GM19324 (cell line): ENCODE measurements at regions not wholly inside any gene's neighbourhood (a gene's known extent, or its start where the extent isn't known, plus 50 kb on each side); places are given as distances from the start of the nearest gene placed in this dataset.
"Not testable (repeated sequence)": the region's sequence is repeated elsewhere in the genome, so short reads cannot be mapped to it uniquely, and the experiment has no call there.

Experiments
- ATAC-seq: cut with Tn5 transposase; IDR thresholded peaks from one replicate; pipeline ENCODE4 v1.9.1; 2021; ENCODE audit warnings: mild to moderate bottlenecking, moderate library complexity; ENCODE audit not compliant: unreplicated experiment, low FRiP score

DNA sequence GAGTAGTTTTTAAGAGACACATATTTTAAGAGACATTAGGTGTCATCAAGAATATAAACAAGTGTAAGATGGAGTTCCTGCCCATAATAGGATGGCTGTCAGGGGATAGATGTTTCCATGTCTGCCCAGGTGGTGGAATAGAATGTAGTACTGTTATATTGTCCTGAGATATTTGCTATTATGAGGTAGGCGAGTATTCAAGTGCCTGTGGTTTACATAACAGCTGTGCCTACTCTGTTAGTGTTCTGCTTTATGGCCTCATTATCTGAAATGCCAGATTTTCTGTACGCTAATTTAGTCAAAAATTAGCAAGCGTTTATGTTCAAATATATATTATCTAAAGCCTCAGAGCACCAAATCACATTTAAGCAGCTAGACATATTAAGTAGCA, 360.2 kb upstream of the ROPN1 start:
- ATAC-seq: no peak

DNA sequence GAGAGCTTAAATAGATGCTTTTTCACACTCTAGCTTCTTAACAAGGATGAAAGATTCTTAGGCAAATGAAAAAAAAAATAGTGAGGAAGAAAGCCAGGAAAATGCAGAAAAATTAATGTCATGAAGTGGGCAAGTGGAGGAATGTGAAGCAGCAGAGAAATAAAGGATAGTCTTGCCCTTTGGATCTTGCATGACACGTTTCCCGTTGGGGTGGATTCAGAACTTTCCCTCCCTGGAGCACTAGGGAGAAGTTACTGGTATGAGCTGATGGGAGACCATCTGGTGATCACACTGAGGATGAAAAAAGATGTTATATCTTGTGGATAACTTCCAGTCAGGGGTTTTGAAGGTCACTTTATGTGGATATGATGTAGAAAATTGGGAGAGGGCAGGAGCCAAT, 361.8 kb upstream of the ROPN1 start:
- no peak for ATAC-seq

DNA sequence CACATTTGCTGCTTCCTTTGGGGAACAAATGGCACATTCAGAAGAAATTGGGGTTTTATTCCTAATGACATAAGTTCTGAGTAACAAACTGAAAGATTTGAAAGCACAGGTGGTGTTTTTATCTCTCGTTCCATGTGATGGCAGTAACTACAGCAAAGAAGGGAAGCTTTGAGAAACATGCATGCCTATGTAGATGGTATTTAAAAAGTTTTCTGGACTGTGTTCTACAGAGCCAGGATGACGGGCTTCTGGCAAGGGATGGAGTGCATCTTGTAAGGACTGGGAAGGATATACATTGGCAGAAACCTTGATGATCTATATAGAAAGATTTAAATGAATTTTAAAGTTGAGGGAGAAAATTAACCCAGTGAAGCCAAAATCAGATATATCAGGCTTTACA, 362.2 kb upstream of the ROPN1 start:
- ATAC-seq: no peak

DNA sequence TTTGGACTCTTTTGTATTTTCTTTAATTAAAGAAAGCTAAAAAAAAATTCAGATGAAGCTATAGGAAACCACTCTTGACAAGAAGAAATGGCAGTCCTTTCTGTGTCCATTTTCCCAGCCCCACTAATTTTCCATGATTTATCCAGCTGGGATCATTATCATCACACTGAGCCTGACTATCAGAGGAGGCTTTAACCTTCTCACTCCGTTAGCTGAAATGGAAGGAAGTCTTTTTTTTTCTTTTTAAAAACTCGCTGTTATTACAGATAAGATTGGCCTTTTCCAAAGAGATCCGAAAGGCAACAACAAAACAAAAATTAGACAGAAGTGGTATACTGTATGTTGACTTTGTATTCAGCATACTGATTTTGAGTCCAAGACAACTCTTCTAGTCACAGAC, 366.2 kb upstream of the ROPN1 start:
- no peak for ATAC-seq

DNA sequence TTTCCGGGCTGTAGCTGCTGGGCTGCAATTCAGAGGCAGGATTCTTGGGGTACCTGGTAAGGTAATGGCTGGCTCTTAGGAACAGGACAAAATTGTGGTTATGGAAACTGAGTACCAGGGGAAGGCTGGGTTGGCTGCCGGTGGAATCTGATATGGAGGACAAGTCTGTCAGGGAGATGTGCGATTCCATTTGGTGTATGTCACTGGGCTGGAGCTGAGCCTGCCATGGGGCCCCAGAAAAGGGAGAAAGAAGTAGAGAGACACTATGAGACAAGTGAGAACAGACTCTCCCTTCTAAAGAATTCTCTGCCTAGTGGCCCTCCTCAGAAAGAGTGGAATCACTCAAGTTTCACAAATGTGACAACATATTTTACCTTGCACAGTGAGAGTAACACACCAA, 368.2 kb upstream of the ROPN1 start:
- ATAC-seq: no peak

DNA sequence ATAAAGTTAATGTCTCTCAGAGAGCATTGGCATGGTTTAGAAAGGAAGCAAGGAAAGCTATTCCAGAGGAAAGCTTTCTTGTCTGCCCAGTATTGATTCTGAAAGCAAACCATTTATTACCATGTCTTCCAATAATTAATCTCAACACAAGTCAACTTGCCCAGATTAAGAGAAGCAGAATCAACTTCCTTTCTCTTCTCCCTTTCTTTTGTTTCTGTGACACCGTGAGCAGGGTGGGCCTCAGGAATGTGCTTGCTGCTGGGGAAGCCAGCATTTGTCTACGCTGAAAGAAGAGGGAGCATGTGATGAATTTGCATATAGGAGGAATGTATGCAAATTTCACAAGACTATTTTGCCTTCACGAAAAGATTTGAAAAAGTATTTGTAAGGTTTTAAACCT, 368.6 kb upstream of the ROPN1 start:
- ATAC-seq: no peak

DNA sequence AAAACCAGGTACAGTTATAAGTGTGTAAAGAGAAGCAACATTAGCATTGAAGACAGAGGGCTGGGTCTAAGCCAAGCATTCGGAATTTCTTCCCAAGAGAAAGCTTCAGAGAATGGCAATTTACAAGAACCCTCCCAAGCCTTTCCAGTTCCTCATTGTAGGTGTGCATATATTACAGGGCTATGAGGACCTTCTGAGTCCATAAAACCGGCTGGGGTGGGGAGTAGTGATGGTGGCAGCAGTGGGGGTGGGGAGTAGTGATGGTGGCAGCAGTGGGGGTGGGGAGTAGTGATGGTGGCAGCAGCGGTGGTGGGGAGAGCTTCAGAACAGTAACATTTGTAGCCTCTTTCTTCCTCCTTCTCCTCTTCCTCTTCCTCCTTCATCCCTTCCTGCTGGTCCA, 368.7 kb upstream of the UMPS start:
- ATAC-seq: no peak

DNA sequence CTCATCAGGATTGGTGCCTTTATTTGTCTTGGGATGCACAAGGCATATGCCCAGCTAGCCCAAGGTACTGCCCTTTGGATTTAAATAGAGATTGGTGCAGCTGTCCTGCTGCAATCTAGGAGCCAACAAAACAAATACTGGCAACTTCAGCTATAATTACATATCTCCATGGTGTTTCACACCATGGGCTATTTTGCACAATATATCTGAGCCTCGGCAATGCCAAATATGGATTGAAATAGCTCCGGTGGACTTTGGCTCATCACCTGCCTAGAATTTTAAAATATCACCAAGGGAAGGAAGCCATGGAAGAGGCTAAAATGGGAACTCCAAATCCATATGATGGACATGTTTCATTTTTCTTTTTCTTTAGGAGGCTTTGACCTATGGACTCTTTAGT, 367.8 kb upstream of the UMPS start:
- ATAC-seq: no peak

DNA sequence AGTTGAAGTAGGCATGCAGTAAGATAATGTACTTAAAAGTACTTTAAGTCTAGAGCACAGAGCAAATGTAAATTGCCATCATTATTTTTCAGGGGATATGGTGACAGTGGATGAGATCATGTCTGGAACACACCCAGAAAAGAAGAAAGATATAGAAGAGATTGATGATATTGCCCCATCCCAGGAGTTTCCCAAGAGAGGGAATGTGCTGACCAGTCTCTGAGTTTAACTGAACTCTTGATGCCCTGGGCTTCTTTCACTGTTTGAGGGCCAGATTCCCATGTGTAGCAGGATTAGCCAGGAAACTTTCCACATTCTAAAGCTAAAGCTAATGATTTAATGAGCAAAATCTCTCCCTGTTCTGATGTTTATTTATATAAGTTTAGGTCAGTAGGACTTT, 366.8 kb upstream of the UMPS start:
- ATAC-seq: no peak

DNA sequence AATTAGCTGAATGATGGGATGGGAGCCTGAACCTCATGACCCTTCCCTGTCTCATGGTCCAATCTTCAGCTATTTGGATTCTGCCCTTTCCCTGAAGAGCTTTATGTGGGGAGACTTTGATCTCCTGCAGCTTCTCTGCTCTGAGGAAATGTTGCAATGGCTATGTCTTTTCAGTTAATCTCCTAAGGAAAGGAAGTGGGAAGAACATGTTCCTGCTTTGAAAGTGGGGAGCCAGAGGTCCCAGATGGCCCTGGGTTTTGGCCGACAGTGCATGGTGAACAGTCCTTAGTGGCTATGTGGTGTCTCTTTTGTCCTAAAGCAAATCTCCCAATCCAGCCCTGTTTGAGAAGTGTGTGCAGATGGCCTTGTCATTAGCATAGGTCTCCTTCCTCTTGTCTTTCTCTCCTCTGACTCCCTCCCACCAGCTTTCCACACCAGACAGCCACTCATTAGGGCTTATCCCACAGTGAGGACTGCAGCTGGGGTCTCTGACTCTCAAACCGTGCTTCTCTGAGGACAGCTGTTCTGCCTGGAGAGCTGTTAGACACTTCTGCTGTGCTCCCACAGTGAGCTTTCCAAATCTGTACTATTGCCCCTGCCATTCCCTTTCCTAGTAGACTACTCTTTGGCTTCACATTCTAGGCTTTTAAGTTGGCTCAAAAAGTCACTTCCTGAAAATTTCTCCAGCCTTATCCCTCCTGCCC, 365.8 kb upstream of the UMPS start:
- no peak for ATAC-seq

DNA sequence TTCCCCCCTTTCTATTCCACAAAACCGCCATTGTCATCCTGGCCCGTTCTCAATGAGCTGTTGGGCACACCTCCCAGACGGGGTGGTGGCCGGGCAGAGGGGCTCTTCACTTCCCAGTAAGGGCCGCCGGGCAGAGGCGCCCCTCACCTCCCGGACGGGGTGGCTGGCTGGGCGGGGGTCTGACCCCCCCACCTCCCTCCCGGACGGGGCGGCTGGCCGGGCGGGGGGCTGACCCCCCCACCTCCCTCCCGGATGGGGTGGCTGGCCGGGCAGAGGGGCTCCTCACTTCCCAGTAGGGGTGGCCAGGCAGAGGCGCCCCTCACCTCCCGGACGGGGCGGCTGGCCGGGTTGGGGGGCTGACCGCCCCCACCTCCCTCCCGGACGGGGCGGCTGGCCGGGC, 363.6 kb upstream of the UMPS start:
- not testable (repeated sequence) for ATAC-seq

DNA sequence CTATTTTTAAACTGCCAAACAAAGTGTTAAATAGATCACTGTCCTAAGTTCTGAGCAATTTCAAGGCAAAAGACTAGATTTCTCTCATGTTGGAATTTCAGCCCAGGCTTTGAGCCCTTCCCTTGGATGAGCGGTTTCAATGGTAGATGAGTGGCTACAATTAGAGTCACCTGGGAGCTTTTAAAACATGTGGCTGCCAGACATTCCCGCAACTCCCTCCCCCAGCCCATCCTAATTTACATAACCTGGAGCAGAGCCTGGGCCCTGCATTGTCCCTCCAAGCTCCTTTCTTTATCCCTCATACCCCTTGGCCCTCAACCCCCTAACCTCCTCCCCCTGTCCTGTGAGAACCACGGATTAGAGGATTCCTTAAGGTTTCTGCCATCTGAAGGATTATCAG, 357.5 kb upstream of the UMPS start:
- no peak for ATAC-seq

DNA sequence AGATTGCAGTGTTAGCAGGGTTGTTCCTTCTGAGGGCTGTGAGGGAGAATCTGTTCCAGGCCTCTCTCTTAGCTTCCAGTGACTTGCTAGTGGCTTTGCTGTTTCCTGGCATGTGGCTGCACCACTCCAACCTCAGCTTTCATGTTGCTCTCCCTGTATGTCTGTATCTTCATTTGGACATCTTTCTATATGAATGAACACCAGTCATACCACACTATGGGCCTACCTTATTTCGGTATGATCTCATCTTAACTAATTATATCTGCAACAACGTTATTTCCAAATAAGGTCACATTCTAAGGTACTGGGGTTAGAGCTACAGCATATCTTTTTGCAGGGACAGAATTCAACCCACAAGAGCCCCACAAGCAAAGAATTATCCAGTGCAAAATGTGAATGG, 356.7 kb upstream of the UMPS start:
- no peak for ATAC-seq

DNA sequence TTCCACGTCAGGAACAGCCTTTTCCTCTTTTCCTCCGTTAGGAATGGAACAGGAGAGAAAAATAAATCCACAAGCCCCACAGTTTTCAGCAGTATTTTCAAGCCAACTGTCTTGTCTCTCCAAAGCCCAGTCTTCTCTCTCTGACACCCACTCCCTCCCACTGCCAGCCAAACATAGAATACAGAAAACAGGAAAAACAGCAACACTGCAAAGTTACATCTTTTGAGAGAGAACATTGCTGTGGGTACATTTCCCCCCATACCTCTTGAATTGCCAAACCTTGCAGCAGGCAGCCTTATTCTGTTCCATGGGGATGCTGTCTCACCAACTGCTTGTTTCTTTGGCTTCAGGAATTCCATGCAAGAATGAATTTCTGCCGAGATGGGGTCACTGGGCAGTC, 355.7 kb upstream of the UMPS start:
- no peak for ATAC-seq

DNA sequence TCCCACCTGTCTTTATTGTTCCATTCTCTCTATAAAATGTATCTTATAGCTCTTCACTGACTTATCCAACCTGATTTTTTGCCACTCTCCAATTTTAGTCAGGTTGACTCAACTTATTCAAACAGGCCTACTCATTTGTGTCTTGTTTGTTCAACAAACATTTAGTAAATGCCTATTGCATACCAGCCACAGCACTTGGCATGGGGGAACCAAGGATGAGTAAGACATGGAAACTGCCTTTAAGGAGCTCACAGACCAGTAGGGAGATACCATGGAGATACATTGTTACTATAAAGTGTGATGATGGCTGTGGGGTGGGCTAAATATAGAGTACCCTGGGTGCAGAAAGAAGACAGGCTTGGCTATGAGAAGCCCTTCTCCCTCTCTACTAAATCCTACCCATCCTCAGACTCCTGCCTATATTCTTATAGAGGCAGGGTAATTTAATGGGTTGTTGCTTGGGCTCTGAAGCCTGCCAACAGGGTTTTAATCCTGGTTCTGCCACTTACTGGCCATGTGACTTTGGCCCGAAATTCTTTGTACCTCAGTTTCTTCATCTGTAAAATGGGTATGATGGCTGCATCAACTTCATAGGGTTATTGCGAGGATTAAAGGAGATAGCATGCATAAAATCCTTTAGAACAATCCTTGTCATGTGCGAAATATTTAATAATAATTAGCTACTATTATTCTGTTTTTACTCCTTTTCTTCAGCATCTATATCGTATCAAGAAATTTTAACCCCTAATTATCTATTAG, 348.5 kb upstream of the UMPS start:
- ATAC-seq: no peak

DNA sequence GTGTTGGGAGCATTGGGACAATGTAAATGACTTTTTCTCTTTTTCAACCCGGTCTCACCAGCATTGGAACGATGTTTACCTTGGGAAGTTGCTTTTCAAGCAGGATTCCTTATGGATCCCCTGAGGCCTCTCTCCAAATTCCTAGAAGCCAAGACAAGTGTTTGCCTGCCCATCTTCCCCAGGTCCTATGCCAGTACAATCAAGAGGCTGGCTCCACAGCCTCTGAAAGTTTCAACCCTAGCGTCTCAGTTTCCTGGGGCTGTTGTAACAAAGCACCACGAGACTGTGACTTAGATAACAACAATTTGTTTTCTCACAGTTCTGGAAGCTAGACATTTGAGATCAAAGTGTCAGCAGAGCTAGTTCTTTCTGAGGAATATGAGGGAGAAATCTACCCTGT, 347.2 kb upstream of the UMPS start:
- ATAC-seq: no peak

DNA sequence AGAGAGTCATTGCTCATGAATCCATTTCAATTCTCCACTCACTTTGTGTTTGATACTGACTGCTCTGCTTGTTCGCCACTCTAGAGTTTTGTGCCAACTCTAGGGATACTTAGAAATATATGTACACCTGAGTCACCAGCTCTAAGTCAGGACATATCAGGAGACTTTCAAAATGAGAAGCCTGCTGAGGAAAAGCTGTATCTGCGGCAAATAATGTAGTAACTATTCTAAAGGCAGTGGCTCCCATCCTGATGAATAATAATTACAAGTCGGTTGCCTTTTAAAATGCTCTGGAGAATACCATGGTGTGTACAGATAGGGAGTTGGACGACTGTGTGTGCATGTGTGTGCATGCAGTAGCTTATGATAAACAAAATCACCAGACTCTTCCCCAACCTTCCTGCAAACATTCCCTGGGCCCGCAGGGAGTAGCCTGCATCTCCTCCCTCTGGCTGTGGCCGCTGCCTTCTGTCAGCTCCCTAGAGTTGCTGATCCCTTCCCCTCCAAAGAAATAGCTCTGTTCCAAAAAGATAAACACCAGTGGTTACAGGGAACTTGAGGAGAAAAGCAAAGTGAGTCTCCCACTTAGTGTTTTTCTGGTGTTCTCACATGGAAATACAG, 346.3 kb upstream of the UMPS start:
- no peak for ATAC-seq

DNA sequence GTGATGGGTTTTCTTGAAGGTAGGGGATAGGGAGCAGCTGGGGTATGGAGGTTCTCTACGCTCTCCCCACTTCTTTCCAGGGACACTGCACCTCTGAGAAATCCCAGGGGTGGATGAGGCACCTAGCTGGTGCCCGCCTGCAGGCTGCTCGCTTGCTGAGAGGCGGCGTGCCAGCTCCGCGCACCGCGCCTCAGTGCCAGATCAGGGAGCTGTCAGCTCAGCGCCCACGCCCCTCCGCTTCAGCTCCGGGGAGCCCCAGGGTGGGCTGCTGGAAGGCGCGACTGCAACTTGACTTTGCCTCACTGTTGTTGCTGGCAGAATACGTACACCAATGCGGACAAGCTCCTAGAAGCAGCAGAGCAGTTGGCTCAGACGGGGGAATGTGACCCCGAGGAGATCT, 345.7 kb upstream of the UMPS start:
- ATAC-seq: no peak

DNA sequence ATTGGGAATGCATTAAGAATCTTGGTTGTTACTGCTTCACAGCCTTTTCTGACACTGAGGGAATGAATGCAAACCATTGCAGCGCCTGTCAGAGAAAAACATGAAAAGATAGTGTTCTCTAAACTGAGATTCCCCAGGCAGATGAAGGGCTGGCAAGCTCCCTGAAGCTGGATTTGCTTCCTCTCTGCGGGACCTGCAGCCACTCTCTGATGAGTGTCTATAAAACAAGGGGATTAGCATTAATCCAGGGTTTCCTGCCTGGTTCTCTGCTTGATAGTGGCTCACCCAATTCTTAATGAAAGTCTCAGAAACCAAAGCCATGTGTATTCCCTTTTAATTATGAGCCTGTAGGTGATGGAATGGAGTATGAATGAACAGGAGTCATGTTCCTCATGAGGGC, 344.3 kb upstream of the UMPS start:
- ATAC-seq: no peak

DNA sequence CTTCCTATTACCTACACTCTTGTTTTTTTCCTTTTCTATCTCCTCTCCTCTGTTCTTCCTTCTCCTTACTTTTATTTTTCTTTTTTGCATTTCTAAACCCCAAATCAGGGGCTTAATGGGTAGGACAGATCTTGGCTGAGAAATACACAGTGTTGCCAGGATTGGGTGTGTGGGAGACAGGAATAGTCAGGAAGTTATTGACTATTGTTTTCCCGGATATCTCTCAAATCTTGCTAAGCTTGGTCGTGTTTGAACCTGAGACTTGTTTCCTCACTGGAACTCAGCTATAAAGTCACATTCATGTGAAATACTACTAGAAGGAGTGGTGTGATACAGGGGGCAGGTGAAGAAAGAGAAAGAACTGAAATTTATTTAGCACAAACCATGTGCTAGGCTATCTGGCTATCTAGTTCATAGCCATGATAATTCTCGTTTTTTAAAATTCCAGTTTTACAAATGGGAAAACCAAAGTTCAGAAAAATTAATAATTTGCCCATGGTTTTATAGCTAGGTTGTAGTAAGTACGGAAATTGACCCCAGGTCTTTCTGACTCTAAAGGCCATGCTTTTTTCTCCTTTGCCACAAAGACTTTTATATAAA, 343.2 kb upstream of the UMPS start:
- ATAC-seq: no peak

DNA sequence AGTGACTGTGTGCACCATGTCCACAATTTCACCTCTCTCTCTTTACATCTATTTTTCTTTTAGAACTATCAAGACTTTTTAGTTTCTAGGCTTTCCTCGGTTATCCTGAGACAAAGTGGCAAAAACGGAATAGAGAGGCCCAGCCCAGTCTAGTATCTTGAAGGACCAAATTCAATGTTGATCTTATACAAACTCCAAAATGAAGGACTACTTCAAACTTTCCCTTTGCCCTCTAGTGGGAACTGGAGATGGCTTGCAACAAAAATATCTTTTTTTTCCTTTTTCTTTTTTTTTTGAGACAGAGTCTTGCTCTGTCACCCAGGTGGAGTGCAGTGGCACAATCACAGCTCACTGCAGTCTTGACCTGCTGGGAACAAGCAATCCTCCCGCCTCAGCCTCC, 338.5 kb upstream of the UMPS start:
- ATAC-seq: no peak

DNA sequence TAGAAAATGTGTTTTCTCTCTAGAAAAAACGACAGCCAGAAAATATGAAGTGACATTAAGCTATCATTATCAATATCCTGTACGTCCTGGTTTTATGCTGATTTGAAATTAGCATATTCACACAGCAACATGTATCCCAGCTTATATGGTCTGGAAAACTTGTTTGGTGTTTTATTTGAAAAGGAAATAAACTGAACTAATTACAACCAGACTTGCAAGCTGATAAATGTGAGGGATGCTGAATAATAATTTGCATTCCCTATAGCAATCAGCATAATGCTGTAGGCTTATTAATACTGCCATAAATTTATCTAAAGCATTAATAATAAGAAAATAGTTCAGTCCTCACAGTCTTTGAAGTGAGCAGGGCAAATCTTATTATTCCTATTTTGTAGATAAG, 336.9 kb upstream of the UMPS start:
- ATAC-seq: no peak
